ENCODE measurements at regions not wholly inside any gene's neighbourhood (a gene's known extent, or its start where the extent isn't known, plus 50 kb on each side); places are given as distances from the start of the nearest gene placed in this dataset.

GRCh38 chr18:46336278-46337111 lies 232.3 kb downstream of the HAUS1 start:
- H3K4me3 Mint-ChIP-seq (ENCODE audit: unreplicated experiment): no peak overlapping the region

GRCh38 chr18:46337271-46337670 lies 233.1 kb downstream of the HAUS1 start:
- Mint-ChIP-seq H3K9me3 (ENCODE audit: low read depth) (no peaks in the 10 kb centered on the region), H3K27me3 (ENCODE audit: low read depth) (peaks cover 28% of the 10 kb centered on the region), H3K4me3 (ENCODE audit: unreplicated experiment) (no peak overlapping the region), H3K4me1 (ENCODE audit: low read depth) (peaks cover 21% of the 10 kb centered on the region), H3K36me3 (ENCODE audit: low read depth) (no peaks in the 10 kb centered on the region), H3K27ac (ENCODE audit: unreplicated experiment) (no peak overlapping the region)
- no peak for TF ChIP-seq CTCF (IDR thresholded peaks at IDR 0.05)
- no peak for DNase-seq (ENCODE audit: low spot score)

More at GRCh38 chr18:46336278-46337111, 232.3 kb downstream of the HAUS1 start:
- H3K27ac Mint-ChIP-seq (ENCODE audit: unreplicated experiment): no peak overlapping the region
- TF ChIP-seq CTCF (IDR thresholded peaks at IDR 0.05): no peak
- H3K27me3 Mint-ChIP-seq (ENCODE audit: low read depth): peaks cover 28% of the 10 kb centered on the region
- no peak for DNase-seq (ENCODE audit: low spot score)
- H3K36me3 Mint-ChIP-seq (ENCODE audit: low read depth): no peaks in the 10 kb centered on the region
- peaks cover 21% of the 10 kb centered on the region for H3K4me1 Mint-ChIP-seq (ENCODE audit: low read depth)
- no peaks in the 10 kb centered on the region for H3K9me3 Mint-ChIP-seq (ENCODE audit: low read depth)

GRCh38 chr18:46338205-46338604 lies 234.0 kb downstream of the HAUS1 start:
- peaks cover 28% of the 10 kb centered on the region for H3K27me3 Mint-ChIP-seq (ENCODE audit: low read depth)
- H3K36me3 Mint-ChIP-seq (ENCODE audit: low read depth): no peaks in the 10 kb centered on the region
- H3K4me1 Mint-ChIP-seq (ENCODE audit: low read depth): peaks cover 19% of the 10 kb centered on the region
- no peak for TF ChIP-seq CTCF (IDR thresholded peaks at IDR 0.05)
- no peaks in the 10 kb centered on the region for H3K9me3 Mint-ChIP-seq (ENCODE audit: low read depth)
- H3K4me3 Mint-ChIP-seq (ENCODE audit: unreplicated experiment): no peak overlapping the region
- H3K27ac Mint-ChIP-seq (ENCODE audit: unreplicated experiment): no peak overlapping the region
- DNase-seq (ENCODE audit: low spot score): no peak

- no peak overlapping the region for H3K27ac Mint-ChIP-seq (ENCODE audit: unreplicated experiment)
- H3K4me1 Mint-ChIP-seq (ENCODE audit: low read depth): peaks cover 15% of the 10 kb centered on the region
- peaks cover 28% of the 10 kb centered on the region for H3K27me3 Mint-ChIP-seq (ENCODE audit: low read depth)
Observed at GRCh38 chr18:46338766-46339165, 234.6 kb downstream of the HAUS1 start.

GRCh38 chr18:46340716-46341115 lies 236.5 kb downstream of the HAUS1 start:
- no peak for TF ChIP-seq CTCF (IDR thresholded peaks at IDR 0.05)
- Mint-ChIP-seq H3K27ac (ENCODE audit: unreplicated experiment) (no peak overlapping the region), H3K4me1 (ENCODE audit: low read depth) (peaks cover 2% of the 10 kb centered on the region), H3K27me3 (ENCODE audit: low read depth) (peaks cover 17% of the 10 kb centered on the region), H3K9me3 (ENCODE audit: low read depth) (no peaks in the 10 kb centered on the region), H3K4me3 (ENCODE audit: unreplicated experiment) (no peak overlapping the region), H3K36me3 (ENCODE audit: low read depth) (no peaks in the 10 kb centered on the region)
- DNase-seq (ENCODE audit: low spot score): no peak

More at GRCh38 chr18:46338766-46339165, 234.6 kb downstream of the HAUS1 start:
- H3K4me3 Mint-ChIP-seq (ENCODE audit: unreplicated experiment): no peak overlapping the region
- no peak for TF ChIP-seq CTCF (IDR thresholded peaks at IDR 0.05)
- DNase-seq (ENCODE audit: low spot score): no peak
- H3K36me3 Mint-ChIP-seq (ENCODE audit: low read depth): no peaks in the 10 kb centered on the region
- no peaks in the 10 kb centered on the region for H3K9me3 Mint-ChIP-seq (ENCODE audit: low read depth)

All from chondrocyte (in vitro differentiated cells).